ENCODE measurements at regions not wholly inside any gene's neighbourhood (a gene's known extent, or its start where the extent isn't known, plus 50 kb on each side); places are given as distances from the start of the nearest gene placed in this dataset.

DNA sequence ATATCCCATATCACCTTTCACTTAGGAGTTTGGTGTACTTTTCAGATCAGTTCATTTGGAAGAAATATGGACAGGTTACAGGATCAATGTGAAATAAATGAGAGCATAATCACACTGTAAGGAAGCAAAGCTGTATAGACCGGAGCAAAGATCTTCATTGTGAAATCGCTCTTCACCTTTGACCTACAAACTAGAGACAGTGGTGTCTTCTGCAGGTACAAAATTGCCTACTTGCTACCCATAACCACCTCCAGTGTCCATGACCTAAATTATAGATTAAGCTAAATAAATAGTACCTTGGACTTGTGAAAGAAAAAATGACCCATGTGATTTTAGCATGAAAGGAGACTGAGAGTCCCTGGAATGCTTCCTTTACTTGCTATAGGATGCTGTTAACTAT lies 379.5 kb upstream of the SUCLG2 start:
- DNase-seq: no peak

DNA sequence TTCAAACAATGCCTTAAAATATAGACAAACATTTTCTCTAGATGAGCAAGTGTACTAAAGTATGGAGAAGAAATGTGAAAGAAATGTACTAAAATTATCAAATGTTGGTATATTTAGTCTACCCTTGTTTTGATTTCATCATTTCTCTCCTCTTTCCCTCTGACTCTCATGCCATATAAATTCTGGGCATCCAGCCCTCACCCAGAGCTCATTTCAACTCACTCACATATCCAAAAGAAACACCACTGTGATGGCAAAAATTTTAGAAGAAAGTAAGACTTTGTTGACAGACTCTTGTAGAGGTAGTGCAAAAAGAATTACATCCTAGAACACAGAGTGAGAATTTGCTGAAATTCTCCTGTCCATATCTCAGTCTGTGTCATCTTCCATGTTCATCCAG lies 377.8 kb upstream of the SUCLG2 start:
- DNase-seq: no peak

DNA sequence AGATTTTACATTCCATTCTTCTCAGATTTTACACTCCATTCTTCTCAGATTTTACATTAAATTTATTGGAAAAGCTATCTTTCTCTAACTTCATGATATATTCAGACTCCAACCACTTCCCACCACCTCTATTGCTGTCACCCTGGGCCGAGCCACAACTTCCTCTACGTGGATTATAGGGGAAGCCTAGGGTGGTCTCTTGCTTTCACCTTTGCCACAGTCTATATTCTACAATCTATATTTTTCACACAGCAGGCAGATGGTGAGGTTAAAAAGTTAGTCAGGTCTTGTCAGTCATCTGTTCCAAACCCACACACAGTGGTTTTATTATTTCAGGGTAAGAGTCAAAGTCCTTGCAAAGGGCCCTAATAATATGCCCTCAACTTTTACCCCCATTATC lies 370.8 kb upstream of the SUCLG2 start:
- DNase-seq: no peak

DNA sequence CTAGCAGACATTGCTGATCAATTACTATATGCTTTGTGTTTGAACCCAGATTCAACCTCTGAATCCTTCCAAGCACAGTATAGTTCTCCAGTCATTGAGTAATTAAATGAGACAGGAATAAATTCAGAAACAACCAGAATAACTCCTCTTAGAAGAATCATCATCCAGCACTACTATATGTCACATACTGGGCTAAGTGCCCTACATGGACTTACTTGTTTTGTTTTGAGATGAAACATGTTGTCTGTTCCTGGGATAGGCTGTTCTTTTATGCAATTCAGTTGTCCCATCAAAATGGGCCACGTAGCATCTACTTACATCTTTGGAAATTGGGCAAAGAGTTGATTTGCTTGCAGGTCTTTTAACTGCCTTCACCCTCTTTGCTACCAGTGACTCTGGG lies 365.5 kb upstream of the SUCLG2 start:
- no peak for DNase-seq

DNA sequence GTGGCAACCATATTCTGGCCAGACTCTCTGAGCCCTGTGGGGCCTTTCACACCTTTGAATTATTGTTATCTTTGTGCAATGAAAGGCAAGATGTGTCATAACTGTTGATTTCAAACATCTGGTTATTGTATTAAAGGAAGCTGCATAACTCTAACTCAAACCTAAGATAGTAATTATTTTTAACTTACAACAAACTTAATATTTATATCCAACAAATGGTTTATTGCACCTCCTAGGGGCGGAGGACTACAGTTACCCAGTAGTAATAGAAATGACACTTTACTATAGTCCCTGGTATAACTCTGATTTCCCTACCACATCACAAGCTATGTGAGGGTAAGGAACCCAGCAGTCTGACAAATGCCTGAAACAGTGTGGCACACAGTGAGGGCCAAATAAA lies 363.9 kb upstream of the SUCLG2 start:
- no peak for DNase-seq

DNA sequence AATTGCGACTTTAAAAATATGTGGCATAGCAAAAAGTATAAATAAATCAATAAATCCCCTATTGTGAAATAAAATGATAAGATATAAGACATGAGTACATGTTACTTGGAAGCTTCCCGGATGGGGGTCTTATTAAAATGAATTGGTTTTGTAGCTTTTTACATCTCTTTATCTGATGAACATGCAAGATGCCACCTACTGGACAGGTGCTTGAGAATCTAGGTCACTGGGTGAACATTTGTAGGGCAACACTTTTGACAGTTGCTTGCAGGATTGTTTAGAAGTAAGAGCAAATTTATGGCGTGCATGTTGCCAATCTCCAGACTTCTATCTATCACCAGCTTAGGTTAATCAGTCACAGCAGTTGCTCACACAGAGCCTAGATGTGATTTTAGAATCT lies 362.7 kb upstream of the SUCLG2 start:
- no peak for DNase-seq

DNA sequence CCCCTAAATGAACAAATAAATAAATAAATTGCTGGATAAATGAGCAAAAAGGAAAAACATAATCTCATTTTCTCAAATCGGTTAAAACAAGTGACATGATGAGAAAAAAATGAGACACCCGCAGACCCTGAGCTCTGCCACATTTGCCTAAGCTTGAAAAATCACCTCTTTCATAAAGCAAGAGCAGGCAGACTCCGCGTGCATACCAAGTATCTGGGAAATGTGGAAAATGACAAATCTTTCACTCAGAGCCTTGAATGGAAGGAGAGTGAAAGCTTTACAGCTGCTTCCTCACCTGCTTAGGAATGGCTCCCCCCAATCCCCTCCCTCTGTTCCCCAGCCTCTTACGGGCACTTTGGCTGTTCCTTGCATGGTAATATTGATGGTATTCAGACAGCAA lies 355.5 kb upstream of the SUCLG2 start:
- no peak for DNase-seq

DNA sequence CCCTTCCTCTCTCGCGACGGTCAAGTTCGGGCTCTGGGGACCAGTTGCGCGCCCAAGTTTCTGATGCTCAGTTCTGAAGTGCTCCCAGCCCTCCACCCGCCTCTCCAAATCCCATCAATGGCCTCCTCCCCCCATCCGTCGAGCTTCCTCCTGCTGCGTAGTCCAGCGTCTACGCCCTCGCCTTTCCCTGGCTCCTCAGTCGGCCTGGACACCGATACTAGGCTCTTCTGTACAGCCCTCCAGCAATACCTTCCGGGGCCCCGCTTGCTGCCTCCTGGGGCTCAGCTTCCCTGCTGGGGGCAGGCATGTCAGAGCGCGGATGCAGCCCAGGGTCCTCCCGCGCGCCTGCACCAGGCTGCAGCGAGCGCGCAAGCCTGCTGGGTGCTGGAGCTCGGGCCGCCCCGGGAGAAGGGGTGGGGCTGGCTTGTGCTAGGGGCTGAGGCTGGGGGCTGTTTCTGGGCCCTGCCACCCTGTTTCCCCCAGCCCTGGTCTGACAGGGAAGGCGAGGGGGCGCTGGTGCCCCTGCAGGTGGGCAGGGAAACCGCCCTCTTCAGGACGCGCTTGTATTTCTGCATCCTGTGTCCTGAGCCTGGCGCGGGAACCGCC lies 353.3 kb upstream of the SUCLG2 start:
- DNase-seq: no peak

DNA sequence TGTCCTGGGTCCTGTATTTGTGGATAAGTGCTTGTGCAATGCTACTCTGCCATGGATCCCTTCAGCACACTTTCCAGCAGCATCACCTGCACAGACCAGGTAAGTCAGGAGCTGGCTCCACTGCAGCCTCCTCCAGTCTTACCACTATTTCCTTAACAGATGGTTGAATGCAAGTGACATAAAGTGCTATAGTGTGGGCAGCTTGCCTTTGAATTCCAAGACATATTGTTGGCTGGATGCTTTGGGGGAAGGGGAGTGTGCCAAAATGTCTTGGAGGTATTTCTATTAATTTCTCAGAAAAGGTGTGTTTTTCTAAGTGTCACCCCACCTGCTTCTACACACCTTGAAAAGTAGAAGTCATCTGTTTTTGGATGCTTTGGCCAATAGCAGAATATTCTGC lies 352.2 kb upstream of the SUCLG2 start:
- DNase-seq: no peak

DNA sequence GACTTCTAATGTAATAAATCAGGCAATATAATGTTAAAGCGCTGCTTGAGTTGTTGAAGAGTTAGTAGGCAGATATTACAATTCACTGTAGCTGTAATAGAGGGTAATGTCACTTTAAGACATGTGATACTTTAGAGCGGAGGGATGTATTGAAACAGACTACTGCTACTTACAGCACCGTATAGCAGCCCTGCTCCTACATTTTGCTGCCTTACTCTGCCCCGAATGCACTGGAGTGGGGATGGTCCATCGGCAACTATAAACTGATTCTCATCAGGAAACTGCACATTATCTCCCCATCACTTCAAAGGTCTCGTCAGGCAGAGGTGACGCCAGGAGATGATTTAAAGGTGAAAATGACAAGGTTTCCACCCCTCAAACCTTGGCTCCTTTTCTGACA lies 349.7 kb upstream of the SUCLG2 start:
- DNase-seq: no peak

DNA sequence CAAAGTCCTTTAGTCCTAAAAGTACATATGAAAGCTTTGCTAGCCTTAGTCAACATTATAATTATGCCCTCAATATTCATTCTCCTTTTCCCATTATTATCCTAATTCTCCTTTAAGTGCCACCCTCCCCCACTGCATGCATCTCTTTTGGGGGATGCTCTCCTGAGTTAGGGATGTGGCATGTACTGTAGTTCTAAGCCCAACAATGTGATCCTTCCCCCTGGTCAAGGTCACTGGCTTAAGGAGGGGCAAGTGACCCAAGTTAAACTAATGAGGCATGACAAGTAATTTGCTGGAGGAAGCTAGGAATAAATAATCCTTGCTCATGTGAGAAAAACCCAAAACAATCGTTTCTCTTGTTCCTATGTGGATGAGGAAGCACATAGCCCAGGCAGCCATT lies 343.9 kb upstream of the SUCLG2 start:
- no peak for DNase-seq

DNA sequence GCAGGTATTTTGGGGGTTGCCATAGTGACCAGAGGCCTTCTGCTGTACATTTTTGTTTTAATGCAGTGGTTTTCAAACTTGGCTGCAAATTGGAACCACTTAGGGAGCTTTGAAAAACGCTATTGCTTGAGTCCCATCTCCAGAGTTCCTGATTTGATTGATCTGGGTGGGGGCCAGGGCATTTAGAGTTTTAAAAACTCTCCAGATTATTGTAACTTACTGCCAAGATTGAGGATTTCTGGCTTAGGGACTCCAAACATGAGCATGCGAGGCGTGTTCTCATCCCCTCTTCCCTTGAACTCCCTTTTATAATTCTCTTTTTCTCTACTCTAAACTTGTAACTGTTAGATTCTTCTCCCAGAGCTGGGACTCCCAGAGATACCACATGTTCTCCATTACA lies 340.8 kb upstream of the SUCLG2 start:
- no peak for DNase-seq

DNA sequence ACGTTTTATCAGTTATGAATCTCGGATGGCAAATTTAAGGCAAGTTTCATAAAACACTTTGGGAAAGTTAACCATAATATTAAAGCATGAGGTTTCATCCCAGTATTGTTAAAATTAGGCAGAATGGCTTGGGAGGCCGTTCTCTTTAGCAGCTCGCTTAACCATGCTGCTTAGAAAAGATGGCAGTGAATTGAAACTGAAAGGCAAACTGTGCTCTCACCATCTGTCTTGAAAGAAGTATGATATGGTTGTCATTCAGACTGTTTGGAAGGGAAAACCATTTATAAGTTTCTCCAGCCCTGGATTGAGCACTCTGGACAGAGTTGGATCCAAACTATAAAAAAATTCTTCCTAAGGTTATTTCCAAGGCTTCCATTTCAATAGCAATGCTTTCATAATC lies 332.3 kb upstream of the SUCLG2 start:
- DNase-seq: no peak

DNA sequence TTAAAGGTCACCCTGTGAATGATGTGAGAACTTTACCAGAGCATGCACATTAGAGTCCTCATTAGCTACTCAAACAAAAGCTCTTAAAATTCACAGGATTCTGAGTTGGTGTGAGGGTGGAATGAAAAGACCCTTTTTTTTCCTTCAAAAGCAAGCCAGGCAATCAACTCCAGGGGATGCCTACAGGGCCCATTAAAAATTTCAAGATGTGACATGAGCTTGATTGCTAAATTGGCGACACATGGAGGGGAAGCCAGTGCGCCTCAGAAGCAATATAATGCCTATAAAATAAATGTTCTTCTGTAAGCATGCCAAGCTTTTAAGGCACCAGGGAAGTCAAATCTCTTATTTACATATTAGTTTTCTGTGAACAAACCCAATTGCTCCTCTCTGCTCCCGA lies 328.8 kb upstream of the SUCLG2 start:
- DNase-seq: no peak

DNA sequence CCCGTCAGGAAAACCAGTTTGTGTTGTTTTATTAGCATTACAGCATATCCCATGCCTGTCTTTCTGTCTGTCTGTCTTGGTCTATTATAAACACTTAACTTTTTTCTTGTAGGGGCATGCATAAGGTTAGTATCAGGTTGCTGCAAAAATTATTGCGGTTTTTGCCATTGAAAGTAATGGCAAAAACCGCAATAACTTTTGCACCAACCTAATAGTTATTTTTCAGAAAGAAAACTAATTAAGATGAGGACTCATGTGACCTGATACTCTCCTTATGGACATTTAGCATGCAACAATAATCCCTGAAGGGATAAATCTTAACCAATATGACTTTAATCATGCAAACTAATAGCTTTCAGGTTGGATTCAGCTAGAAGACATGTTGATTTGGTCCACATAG lies 326.7 kb upstream of the SUCLG2 start:
- no peak for DNase-seq

DNA sequence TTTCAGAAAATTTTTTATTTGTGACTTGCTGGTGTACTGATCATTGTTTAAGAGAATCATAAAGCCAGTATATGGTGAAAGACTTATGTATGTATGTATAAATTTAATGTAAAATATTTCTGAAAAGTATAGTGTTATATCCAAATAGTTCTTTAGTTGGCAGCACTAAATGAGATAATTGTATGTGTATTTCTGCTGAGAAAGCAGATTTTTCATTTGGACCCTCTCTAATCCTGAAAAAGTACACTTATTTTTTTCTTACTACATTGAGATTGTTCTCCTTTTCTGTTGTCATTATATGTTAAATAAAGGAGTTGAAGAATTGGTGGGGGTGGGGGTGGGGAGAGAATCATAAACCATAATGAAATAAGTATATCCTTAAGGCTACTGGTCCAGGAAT lies 324.9 kb upstream of the SUCLG2 start:
- no peak for DNase-seq

DNA sequence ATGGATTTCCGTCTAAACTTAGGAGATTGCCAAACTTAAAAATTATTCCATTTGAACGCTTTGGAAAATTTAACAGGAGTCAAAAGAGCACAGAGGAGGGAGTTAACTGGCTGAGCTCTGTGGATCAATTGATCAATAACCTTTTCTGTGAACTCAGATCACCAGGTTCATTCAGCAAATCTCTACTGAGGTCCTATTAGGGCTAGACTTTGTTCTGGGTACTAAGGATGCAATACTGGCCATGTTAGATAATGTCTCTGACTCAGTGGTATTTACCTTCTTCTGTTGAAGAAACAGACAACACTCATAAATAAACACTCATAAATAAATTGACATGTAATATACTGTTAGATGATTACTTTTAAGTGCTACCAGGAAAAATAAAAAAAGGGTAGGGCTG lies 323.4 kb upstream of the SUCLG2 start:
- no peak for DNase-seq

DNA sequence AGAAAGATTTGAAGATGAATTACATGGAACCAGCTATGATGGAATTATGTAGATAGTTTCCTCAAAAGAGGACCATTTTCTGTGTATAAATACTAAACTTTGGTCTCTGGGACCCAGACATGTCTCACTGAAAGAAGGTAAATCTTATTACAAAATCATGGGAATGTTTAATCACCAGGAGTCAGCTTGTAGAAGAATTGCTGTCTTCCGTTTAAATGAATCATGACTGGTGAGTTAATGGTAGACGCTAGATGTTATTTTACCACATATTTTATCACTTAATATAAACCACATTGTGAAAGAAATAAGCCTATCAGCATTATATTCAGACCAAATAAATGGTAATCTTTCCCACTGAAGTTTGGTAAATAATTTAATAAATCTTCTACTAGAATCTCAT lies 322.3 kb upstream of the SUCLG2 start:
- no peak for DNase-seq

DNA sequence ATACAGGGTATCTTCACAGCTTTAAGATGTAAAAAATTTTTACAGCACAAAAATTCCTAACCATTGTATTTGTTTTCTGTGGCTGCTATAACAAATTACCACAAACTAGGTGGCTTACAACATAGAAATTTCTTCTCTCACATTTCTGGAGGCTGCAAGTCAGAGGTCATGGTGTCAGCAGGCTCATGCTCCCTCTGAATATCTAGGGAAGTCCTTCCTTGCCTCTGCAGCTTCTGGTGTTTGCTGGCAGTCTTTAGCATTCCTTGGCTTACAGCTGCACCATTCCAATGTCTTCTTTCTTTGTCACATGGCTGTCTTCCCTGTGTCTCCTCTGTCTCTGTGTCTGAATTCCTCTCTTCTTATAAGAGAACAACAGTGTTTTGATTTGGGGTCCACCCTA lies 310.2 kb upstream of the SUCLG2 start:
- no peak for DNase-seq

DNA sequence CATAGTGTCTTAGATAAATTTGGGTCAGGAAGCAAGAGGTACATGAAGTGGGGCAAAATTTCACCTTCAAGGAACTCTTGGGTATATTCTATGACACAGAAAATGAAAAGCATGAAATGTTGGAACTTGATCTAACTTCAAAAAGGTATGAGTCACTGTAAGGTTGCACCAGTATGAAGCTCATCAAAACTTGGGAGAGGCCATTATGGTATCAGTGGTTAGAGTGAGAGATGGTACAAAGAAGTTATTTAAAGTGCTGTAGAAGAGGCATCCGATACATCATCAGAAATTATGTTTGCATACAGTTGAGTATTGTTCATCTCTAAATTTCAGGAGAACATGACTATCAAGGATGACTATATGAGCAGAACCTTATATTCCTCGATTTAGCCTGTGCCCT lies 302.9 kb upstream of the SUCLG2 start:
- DNase-seq: no peak

DNA sequence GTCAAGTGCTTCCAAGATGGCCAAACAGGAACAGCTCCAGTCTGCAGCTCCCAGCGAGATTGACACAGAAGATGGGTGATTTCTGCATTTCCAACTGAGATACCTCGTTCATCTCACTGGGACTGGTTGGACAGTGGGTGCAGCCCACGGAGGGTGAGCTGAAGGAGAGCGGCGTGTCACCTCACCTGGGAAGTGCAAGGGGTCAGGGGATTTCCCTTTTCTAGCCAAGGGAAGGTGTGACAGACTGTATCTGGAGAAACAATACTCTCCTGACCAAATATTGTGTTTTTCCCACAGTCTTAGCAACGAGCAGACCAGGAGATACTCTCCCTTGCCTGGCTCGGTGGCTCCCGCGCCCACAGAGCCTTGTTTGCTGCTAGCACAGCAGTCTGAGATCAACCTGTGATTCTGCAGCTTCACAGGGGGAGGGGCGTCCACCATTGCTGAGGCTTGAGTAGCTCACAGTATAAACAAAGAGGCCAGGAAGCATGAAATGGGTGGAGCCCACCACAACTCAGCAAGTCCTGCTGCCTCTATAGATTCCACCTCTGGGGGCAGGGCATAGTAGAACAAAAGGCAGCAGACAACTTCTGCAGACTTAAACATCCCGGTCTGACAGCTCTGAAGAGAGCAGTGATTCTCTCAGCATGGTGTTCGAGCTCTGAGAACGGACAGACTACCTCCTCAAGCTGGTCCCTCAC lies 293.5 kb upstream of the SUCLG2 start:
- DNase-seq: no peak

DNA sequence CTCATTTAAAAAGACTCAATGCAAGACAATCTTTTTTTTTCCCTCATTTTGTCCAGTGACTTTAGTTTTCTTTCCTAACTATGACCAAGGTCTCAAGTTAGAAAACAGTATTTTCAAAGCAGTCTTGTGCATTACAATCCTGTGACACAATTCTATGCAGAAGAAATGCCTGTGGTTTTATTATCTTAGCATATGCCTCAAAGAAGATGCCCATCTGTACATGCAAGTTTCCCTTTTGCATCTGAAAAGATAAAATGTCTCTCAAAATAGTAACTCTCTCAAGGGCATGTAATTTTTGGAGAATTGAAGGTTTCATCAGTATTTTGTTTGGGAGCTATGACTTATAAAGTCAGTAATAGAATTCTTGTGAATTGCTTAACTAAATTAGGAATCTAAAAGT lies 292.0 kb upstream of the SUCLG2 start:
- DNase-seq: no peak

DNA sequence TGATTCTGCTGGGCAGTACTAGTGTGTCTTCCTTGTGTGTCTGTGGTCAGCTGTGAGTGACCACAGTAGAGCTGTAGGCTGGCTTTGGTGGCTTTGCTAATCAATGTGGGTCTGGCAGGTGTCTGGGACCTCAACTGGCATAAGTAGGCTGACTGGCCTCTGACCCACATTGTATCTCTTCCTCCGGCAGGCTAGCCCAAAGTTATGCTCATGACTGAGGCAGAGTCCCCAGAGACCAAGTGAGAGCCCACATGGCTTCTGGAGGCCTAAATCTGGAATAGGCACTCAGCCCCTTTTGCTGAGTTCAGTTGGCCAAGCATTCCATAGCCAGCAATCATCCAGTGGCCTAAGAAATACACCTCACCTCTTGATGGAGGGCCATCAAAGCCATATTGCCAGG lies 289.1 kb upstream of the SUCLG2 start:
- DNase-seq: no peak

DNA sequence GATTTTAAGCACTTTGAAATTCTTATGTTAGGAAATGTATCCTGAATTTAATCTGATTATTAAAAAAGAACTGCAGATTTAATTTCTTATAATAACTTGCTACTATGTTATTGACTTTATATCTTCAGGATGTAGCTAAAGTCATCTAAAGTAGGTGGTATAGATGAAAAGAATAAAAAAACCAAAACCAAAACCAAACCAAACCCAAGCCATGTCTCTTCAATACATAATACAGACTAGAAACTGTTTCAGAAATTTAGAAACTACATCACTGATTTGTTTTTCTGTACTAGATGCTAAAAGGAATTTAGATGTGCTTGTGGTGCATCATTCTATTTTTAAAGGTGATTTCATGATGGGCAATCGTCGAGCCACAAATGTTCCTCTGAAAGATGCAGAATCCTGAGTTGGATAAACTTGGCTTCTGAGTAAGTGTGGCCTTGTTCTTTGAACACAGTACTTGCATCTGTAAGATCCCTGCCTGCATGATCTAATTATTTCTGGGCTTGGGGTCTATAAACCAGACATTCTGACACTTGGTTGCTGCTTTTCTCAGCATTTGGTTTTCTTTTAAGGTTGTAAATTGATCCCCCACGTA lies 287.1 kb upstream of the SUCLG2 start:
- DNase-seq: no peak

Data from AML-193 (cell line).